PFSK-1 (cell line): ENCODE measurements at regions not wholly inside any gene's neighbourhood (a gene's known extent, or its start where the extent isn't known, plus 50 kb on each side); places are given as distances from the start of the nearest gene placed in this dataset.

Source experiments
- FOXP2 ChIP-seq: optimal IDR thresholded peaks from 2 replicates; pipeline ENCODE3; 2011; ENCODE audit warnings: borderline replicate concordance, control low read depth, inconsistent platforms; ENCODE audit not compliant: insufficient read depth; ENCODE audit errors: extremely low read length, extremely low read depth
- POLR2AphosphoS5 ChIP-seq: IDR thresholded peaks from 2 replicates; pipeline ENCODE4 v1.6.1; 2012; ENCODE audit warnings: low read depth, mild to moderate bottlenecking, control low read depth, low read length, moderate library complexity
- SIN3A ChIP-seq: IDR thresholded peaks from 2 replicates; pipeline ENCODE4 v1.6.1; 2012; ENCODE audit warnings: mild to moderate bottlenecking, low read length, moderate library complexity, borderline replicate concordance; ENCODE audit not compliant: insufficient read depth
- TAF1 ChIP-seq: IDR thresholded peaks from 2 replicates; pipeline ENCODE4 v1.6.1; 2012; ENCODE audit warnings: low read length, control low read depth, borderline replicate concordance; ENCODE audit not compliant: insufficient read depth
- TF ChIP-seq, protein P1 (sequence below), 2 experiments: IDR thresholded peaks; 2 replicates each; pipeline versions ENCODE4 v1.6.1 to v1.8.0; 2011 to 2012; ENCODE audit warnings: low read depth in 2 of 2, low read length in 2 of 2, control low read depth in 1 of 2, inconsistent platforms in 1 of 2, mild to moderate bottlenecking in 1 of 2, moderate library complexity in 1 of 2; ENCODE audit not compliant: insufficient read depth in 1 of 2

DNA sequence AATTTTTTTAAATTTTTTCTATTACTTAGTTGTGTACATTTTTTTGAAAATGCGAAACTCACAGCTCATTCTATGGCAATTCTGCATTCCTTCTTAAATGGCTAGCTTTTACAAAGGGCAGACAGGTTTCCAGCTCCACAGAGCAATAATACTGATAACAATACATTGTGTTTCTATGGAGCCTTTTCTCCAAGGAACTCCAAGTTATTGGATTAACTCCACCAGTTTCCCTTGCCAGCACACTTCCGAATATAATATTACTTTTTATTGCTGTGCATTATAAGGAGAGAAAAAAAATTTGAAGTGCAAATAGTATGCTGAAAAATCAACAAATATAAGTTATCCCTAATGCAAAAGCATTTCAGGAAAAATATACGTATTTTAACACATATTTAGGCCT is 127.5 kb upstream of the PSMD7 start:
- TF ChIP-seq SIN3A (no peak), TAF1 (no peak), FOXP2 (no peak), POLR2AphosphoS5 (no peak)
- TF ChIP-seq, protein P1, sequence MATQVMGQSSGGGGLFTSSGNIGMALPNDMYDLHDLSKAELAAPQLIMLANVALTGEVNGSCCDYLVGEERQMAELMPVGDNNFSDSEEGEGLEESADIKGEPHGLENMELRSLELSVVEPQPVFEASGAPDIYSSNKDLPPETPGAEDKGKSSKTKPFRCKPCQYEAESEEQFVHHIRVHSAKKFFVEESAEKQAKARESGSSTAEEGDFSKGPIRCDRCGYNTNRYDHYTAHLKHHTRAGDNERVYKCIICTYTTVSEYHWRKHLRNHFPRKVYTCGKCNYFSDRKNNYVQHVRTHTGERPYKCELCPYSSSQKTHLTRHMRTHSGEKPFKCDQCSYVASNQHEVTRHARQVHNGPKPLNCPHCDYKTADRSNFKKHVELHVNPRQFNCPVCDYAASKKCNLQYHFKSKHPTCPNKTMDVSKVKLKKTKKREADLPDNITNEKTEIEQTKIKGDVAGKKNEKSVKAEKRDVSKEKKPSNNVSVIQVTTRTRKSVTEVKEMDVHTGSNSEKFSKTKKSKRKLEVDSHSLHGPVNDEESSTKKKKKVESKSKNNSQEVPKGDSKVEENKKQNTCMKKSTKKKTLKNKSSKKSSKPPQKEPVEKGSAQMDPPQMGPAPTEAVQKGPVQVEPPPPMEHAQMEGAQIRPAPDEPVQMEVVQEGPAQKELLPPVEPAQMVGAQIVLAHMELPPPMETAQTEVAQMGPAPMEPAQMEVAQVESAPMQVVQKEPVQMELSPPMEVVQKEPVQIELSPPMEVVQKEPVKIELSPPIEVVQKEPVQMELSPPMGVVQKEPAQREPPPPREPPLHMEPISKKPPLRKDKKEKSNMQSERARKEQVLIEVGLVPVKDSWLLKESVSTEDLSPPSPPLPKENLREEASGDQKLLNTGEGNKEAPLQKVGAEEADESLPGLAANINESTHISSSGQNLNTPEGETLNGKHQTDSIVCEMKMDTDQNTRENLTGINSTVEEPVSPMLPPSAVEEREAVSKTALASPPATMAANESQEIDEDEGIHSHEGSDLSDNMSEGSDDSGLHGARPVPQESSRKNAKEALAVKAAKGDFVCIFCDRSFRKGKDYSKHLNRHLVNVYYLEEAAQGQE (IDR thresholded peaks at IDR 0.05; ENCODE audit: insufficient read depth in 1 of 2, low read depth in 2 of 2, low read length in 2 of 2), result no peak

DNA sequence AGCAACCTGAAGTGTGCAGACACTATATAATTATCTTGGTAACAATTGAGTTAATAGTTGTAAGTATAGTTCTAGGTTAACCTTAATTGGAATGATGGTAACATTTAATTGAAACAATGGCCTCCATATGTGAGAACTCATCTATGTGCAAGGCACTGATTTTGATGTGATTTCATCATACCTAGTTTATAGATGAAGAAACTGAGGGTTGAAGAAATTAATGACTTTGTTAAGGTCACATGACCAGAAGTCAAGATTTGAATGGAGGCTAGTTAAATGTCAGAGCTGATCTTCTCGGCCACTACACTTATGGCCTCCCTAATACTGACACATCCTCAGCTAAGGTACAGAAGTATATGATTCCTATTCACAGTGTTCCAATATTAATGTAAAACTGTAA is 128.2 kb upstream of the PSMD7 start:
- TF ChIP-seq SIN3A (no peak), POLR2AphosphoS5 (no peak), TAF1 (no peak), FOXP2 (no peak)
- TF ChIP-seq, protein P1 (IDR thresholded peaks at IDR 0.05; ENCODE audit: insufficient read depth in 1 of 2, low read depth in 2 of 2, low read length in 2 of 2), result no peak

DNA sequence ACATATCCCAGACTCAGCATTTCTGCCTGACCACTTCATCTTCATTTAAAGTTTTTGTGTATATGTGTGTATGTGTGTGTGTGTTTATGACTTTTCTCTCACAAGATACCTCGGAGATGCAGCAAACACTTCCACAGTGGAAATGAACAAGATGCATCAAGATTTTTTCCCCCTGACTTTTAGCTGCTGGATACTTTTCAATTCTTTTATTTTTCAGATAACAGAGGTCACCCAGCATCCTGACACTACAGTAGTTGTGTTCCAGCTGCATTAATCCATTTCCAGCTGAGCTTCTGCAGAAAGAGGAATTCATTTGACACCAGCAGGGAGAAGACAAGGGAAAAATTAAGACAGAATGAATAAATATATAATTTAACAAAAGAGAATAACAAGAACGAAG is 130.2 kb upstream of the PSMD7 start:
- TF ChIP-seq, protein P1 (IDR thresholded peaks at IDR 0.05; ENCODE audit: insufficient read depth in 1 of 2, low read depth in 2 of 2, low read length in 2 of 2), result no peak
- no peak for TF ChIP-seq FOXP2

DNA sequence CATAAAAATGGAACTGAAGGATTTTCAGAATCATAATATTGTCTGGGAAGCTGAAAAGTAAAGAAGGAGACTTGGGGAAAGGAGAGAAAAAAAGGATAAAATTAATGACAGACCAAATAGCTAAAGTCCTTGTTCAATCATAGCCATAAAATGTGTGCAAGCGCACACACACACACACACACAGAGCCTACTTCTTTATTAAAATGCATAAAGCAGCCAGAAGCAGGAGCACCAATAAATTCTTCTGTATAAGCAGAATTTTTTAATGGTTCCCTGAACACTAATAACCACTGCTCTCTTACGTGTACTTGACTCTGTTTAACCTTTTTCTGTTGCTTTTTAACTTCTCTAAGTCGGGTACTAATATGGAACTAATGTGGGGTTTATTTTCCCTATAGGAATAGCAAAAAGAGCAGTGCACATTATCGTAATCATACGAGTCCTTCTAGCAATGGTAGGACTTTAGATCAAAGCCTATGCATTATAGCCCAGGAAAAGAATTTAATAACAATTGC is 131.0 kb upstream of the PSMD7 start:
- no peak for TF ChIP-seq SIN3A
- TF ChIP-seq, protein P1 (IDR thresholded peaks at IDR 0.05; ENCODE audit: insufficient read depth in 1 of 2, low read depth in 2 of 2, low read length in 2 of 2), result no peak
- TF ChIP-seq TAF1, result no peak
- no peak for TF ChIP-seq POLR2AphosphoS5
- no peak for TF ChIP-seq FOXP2

DNA sequence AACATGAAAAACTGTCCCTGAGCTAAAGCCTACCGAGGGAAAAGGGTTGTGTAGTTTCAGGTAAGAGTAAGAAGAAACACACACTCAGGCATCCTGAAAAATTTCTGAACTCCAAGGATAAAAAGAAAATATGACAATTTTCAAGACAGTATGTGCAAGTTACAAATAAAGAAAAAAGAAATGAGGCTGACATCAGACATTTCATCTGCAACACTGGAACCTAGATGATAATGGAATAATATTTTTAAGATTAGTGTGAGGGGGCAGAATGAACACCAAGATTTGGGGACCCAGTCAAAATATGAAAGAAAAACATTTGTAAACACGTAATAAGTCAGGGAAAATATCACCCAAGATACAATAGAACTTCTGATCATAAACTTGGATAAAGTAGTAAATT is 135.9 kb upstream of the PSMD7 start:
- no peak for TF ChIP-seq SIN3A
- TF ChIP-seq TAF1, result no peak
- no peak for TF ChIP-seq POLR2AphosphoS5
- TF ChIP-seq, protein P1 (IDR thresholded peaks at IDR 0.05; ENCODE audit: insufficient read depth in 1 of 2, low read depth in 2 of 2, low read length in 2 of 2), result no peak
- TF ChIP-seq FOXP2, result no peak
